GM12865 (cell line): ENCODE measurements at regions not wholly inside any gene's neighbourhood (a gene's known extent, or its start where the extent isn't known, plus 50 kb on each side); places are given as distances from the start of the nearest gene placed in this dataset.
A peak's percentile ranks its signal among the peaks of the same experiment; 100 is the strongest.

ENCODE experiments used
- DNase-seq: peaks from one replicate; pipeline ENCODE4 v3.0.0; 2010; ENCODE audit warnings: low read depth
- H3K4me3 ChIP-seq: 2 replicates; pipeline ENCODE4 v1.5.1; 2011; ENCODE audit warnings: mild to moderate bottlenecking, low read depth, low read length, control low read depth
- TF ChIP-seq, protein P1 (sequence below): IDR thresholded peaks from 2 replicates; pipeline ENCODE4 v1.5.1; 2011; ENCODE audit warnings: low read length, control low read depth, low read depth, inconsistent platforms; ENCODE audit not compliant: insufficient read depth; ENCODE audit errors: missing control alignments

DNA sequence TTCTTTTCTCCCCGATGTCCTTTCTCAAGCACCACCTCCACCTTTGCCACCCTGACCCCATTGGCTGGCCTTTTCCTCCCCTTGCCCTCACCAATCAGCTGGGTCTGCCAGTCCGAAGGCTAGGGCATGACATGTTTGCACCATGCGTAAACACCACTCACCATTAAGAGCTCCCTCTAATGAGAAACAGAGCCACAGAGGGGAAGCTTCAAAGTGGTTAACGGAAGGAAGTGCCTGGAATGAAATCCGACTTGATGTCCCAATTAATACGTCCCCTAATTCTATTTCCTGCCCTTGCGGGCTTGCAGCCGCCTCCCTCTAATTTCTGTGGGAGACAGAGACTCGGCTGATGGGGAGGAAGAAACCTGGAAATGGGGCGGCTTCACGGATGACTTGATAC is 318.5 kb upstream of the TBX3 start:
- TF ChIP-seq, protein P1, sequence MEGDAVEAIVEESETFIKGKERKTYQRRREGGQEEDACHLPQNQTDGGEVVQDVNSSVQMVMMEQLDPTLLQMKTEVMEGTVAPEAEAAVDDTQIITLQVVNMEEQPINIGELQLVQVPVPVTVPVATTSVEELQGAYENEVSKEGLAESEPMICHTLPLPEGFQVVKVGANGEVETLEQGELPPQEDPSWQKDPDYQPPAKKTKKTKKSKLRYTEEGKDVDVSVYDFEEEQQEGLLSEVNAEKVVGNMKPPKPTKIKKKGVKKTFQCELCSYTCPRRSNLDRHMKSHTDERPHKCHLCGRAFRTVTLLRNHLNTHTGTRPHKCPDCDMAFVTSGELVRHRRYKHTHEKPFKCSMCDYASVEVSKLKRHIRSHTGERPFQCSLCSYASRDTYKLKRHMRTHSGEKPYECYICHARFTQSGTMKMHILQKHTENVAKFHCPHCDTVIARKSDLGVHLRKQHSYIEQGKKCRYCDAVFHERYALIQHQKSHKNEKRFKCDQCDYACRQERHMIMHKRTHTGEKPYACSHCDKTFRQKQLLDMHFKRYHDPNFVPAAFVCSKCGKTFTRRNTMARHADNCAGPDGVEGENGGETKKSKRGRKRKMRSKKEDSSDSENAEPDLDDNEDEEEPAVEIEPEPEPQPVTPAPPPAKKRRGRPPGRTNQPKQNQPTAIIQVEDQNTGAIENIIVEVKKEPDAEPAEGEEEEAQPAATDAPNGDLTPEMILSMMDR, result no peak
- no peak for DNase-seq
- H3K4me3 ChIP-seq, result no peak overlapping the region

DNA sequence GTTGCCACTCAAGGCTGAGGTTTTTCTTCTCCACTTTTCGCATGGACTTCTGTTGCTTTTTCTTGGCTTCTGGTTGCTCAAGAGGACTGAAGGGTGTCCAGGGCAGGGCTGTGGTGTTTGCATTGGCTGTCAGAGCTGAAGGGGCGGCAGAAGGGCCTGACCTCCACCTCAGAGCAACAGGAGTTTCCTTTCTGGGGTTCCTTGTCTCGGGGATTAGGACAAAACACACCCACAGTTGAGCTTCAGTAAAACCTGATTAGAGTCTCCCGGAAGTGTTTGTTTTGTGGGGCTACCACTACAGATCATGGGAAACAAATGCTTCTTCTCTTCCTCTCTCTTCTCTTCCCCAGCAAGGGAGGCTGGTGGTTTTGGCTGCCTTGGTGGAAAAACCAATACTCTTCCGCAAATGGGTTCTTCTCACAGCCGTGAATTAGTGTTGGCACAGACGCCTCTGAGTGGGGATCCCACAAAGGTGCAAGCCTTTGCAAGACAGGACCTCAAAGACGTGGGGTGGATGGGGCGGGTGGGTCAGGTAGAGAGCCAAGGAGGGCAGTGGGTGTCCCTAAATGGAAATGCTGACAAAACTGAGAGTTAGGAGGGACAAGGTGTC is 317.7 kb upstream of the TBX3 start:
- TF ChIP-seq, protein P1, result no peak
- H3K4me3 ChIP-seq, result no peak overlapping the region
- no peak for DNase-seq

- H3K4me3 ChIP-seq, result no peak overlapping the region
- TF ChIP-seq, protein P1, result no peak
- DNase-seq, result peak; percentile 76
Measured at GRCh38 chr12:115000038-115000437, 316.1 kb upstream of the TBX3 start.

- DNase-seq, result no peak
- TF ChIP-seq, protein P1, result no peak
- no peak overlapping the region for H3K4me3 ChIP-seq
Measured at GRCh38 chr12:114998750-114999128, 314.8 kb upstream of the TBX3 start.

GRCh38 chr12:114998118-114998749 is 314.3 kb upstream of the TBX3 start:
- H3K4me3 ChIP-seq, result no peak overlapping the region
- TF ChIP-seq, protein P1, result no peak
- DNase-seq, result peak; percentile 61

GRCh38 chr12:114996382-114996781 is 312.4 kb upstream of the TBX3 start:
- DNase-seq, result no peak
- TF ChIP-seq, protein P1, result no peak
- no peak overlapping the region for H3K4me3 ChIP-seq

- TF ChIP-seq, protein P1, result no peak
- no peak overlapping the region for H3K4me3 ChIP-seq
- DNase-seq, result no peak
Measured at GRCh38 chr12:114995891-114996290, 311.9 kb upstream of the TBX3 start.
